H1 (cell line): ENCODE measurements at regions not wholly inside any gene's neighbourhood (a gene's known extent, or its start where the extent isn't known, plus 50 kb on each side); places are given as distances from the start of the nearest gene placed in this dataset.

Source experiments
- POLR2A ChIP-seq, 2 experiments: IDR thresholded peaks; 1 replicate in 1 of 2; 2 replicates in 1 of 2; pipeline ENCODE4 v1.6.1; 2011; ENCODE audit warnings: low read depth in 2 of 2, low read length in 2 of 2, mild to moderate bottlenecking in 2 of 2; ENCODE audit errors: control extremely low read depth in 1 of 2
- SP1 ChIP-seq: IDR thresholded peaks from 2 replicates; pipeline ENCODE4 v1.6.1; 2011; ENCODE audit warnings: low read depth, low read length
- TEAD4 ChIP-seq: IDR thresholded peaks from 2 replicates; pipeline ENCODE4 v1.6.1; 2012; ENCODE audit warnings: low read depth, low read length, inconsistent platforms, mixed read lengths
- TF ChIP-seq, protein P1 (sequence below), 3 experiments: IDR thresholded peaks; 1 replicate in 2 of 3; 2 replicates in 1 of 3; pipeline versions ENCODE4 v1.5.1 to v1.6.1; 2011; ENCODE audit warnings: low read length in 3 of 3, mild to moderate bottlenecking in 3 of 3, inconsistent platforms in 2 of 3, low read depth in 1 of 3, moderate library complexity in 1 of 3; ENCODE audit not compliant: insufficient read depth in 1 of 3; ENCODE audit errors: control extremely low read depth in 1 of 3
- TF ChIP-seq, protein P2 (sequence below): IDR thresholded peaks from 2 replicates; pipeline ENCODE4 v1.6.1; 2012; ENCODE audit warnings: inconsistent platforms

DNA sequence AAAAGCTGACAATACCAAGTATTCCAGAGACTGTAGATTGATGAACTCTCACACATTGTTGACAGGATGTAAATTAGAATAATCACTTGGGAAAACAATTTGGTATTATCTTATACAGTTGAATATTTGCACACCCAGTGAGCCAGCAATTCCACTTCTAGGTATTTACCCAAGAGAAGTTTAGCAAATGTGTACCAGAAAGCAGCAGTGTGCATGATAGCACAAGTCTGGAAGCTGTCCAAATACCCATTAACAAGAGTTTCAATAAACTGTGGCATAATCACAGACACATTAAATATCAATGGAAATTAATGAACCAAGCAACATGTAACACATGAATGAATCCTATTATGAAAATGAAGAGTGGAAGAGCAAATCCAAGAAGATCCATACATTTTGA is 233.6 kb downstream of the TPBG start:
- TF ChIP-seq TEAD4, result no peak
- TF ChIP-seq, protein P1, sequence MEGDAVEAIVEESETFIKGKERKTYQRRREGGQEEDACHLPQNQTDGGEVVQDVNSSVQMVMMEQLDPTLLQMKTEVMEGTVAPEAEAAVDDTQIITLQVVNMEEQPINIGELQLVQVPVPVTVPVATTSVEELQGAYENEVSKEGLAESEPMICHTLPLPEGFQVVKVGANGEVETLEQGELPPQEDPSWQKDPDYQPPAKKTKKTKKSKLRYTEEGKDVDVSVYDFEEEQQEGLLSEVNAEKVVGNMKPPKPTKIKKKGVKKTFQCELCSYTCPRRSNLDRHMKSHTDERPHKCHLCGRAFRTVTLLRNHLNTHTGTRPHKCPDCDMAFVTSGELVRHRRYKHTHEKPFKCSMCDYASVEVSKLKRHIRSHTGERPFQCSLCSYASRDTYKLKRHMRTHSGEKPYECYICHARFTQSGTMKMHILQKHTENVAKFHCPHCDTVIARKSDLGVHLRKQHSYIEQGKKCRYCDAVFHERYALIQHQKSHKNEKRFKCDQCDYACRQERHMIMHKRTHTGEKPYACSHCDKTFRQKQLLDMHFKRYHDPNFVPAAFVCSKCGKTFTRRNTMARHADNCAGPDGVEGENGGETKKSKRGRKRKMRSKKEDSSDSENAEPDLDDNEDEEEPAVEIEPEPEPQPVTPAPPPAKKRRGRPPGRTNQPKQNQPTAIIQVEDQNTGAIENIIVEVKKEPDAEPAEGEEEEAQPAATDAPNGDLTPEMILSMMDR (IDR thresholded peaks at IDR 0.05; ENCODE audit: control extremely low read depth in 1 of 3, insufficient read depth in 1 of 3, low read depth in 1 of 3, low read length in 3 of 3), result no peak
- no peak for TF ChIP-seq SP1
- no peak for TF ChIP-seq POLR2A (IDR thresholded peaks at IDR 0.05; ENCODE audit: control extremely low read depth in 1 of 2, low read depth in 2 of 2, low read length in 2 of 2)
- TF ChIP-seq, protein P2, sequence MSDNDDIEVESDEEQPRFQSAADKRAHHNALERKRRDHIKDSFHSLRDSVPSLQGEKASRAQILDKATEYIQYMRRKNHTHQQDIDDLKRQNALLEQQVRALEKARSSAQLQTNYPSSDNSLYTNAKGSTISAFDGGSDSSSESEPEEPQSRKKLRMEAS, result no peak
